NCI-H146 treated with DMSO at 0.1 percent for 48 hours (cell line): ENCODE measurements at regions not wholly inside any gene's neighbourhood (a gene's known extent, or its start where the extent isn't known, plus 50 kb on each side); places are given as distances from the start of the nearest gene placed in this dataset.
"Not testable (repeated sequence)": the region's sequence is repeated elsewhere in the genome, so short reads cannot be mapped to it uniquely, and the experiment has no call there.

ENCODE experiments used
- DNase-seq: peaks from one replicate; lab custom pipeline; 2025; ENCODE audit not compliant: unreplicated experiment; lab: John Stamatoyannopoulos, UW

DNA sequence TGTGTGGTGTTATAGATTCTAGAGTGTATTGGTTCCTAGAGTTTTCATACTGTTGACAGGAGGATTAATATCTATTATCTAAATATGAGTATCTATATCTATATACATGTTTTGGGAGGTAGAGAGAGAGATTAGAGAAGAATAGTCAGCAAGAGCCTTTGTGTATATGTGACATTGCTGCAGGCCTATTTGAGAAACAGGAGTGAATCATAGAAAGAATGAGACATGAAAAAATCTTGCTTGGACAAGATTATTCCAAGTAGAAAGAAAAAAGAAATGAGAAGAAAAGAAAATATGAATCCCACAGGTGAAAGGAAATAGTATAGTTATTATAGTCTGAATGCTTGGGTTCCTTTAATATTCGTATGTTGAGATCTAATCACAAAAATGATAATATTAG, 720.4 kb downstream of the RERGL start:
- DNase-seq = no peak

GRCh38 chr12:17361224-17361623, 728.8 kb downstream of the RERGL start:
- no peak for DNase-seq

DNA sequence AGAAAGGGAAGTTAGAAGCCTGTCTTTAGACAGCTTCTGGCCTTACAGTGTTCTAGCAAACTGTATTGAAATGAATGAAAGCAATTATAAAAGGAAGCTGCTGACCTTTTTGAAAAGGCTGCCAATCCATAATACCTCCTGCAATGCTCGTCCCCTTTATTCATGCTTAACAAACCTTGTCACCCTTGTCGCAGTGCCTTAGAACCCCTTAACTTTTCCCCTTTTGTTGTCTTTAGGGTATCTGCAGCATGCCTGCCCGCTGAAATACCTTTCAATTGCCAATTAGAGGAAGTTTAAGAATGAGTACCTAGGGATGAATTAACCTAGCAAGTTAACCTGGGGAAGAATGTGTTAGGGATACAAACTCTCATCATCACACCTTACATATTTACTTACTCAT, 731.2 kb downstream of the RERGL start:
- DNase-seq = peak; percentile 66

GRCh38 chr12:17357396-17357795, 732.6 kb downstream of the RERGL start:
- no peak for DNase-seq

DNA sequence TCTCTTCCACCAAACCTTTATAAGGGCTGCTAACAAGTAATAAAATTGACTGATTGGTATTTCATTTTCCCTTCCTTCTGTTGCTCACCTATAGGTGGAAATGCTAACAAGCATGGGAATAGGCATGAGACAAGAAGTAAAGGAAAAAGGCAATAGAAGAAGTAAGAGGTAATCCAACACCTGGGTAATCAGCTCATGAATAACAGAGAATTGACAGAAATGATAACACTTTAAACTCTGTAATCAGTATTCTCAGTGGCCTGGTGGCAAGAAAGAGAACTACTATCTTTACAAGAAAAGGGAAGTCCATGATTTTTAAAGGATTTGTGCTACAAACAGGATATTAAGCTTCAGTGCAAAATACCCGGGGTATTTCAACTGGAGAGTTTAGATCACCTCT, 737.8 kb downstream of the RERGL start:
- DNase-seq = no peak

GRCh38 chr12:17348311-17348710, 741.7 kb downstream of the RERGL start:
- DNase-seq = no peak

DNA sequence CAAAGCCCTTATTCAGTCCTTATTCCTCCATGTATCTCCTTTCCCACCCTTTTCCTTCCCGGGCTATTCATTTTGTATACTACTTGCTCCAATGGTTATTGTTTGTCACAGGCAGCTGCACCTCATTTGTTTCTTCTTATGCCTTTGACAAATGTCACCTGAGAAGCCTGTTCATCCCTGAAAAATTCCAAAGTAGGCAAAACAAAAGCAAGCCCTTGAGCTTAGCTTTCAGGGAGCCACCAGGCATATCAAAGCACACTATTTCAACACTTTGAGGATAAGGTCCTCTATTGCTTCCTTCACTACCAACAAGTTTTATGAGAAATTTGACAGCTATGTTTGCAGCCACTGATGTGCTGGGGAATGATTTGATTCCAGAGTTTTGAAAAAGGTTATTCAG, 738.7 kb upstream of the LMO3 start:
- DNase-seq = no peak

- DNase-seq = no peak
Observed at GRCh38 chr12:17342381-17342961, 736.5 kb upstream of the LMO3 start.

GRCh38 chr12:17335487-17335886, 729.5 kb upstream of the LMO3 start:
- no peak for DNase-seq

DNA sequence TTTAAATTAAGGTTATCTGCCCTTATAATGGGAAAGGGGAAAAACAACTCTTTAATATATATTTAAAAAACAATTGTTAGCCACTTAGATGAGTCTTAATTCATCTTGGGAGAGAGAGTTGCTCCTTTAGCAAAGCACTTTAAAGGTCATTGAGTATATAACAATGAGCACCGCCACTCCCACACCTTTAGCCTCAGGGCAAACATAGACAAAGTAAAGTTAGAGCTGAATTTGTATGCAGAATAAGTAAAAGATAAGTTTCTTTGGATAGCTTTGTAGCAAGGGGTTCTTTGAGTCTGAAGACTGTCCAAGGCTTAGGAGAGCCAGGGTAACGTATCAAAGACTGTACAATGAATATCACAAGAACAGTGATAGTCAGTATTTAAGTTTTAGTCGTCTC, 728.8 kb upstream of the LMO3 start:
- DNase-seq = no peak

DNA sequence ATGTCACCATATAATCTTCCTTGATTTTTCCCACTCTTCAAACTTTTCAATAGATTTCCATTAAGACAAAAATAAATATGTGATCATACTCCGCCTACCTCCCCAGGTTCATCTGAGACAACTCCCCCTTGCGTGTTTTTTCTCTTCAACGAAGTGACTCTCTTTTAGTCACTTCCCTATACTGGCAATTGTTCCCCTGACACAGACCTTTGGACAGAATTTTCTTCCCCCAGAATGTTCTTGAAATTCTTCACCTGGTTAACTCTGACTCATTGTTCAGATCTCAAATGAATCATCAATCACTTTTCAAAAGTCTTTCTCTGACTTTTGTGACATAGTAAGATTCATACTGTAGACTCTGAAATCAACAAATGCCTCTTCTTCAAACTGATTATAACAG, 727.3 kb upstream of the LMO3 start:
- DNase-seq = no peak

DNA sequence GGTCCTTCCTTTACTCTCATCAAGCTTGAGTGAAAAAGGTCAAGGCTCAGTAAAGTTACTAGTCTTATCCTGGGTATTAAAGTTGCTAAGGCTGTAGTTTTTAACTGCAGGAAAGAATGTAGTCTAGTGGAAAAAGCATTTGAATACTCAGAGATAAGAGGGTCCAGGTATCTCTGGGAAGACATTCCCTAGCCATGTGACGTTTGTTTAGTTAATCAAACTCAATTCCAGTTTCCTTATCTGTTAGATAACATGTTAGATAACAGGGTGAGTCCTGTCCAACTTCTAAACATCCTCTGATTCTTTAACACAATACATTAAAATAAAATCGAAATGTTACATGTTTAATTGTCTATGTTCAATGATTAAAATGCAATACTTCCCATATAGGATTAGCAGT, 720.7 kb upstream of the LMO3 start:
- no peak for DNase-seq

DNA sequence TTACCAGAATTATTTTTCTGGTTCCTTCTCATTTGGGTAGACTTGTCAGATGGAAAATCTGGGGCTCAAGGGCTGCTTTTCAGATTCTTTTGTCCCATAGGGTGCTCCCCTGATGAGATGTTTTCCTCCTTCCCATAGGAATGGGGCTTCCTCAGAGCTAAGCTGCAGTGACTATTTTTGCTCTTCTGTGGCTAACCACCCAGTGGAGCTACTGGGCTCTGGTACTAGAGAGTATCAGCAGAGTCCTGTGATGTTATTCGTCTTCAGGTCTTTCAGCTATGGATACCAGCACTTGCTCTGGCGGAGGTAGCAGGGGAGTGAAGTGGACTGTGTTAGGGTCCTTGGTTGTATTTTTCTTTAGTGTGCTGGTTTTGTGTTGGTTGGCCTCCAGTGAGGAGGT, 716.1 kb upstream of the LMO3 start:
- DNase-seq = no peak

DNA sequence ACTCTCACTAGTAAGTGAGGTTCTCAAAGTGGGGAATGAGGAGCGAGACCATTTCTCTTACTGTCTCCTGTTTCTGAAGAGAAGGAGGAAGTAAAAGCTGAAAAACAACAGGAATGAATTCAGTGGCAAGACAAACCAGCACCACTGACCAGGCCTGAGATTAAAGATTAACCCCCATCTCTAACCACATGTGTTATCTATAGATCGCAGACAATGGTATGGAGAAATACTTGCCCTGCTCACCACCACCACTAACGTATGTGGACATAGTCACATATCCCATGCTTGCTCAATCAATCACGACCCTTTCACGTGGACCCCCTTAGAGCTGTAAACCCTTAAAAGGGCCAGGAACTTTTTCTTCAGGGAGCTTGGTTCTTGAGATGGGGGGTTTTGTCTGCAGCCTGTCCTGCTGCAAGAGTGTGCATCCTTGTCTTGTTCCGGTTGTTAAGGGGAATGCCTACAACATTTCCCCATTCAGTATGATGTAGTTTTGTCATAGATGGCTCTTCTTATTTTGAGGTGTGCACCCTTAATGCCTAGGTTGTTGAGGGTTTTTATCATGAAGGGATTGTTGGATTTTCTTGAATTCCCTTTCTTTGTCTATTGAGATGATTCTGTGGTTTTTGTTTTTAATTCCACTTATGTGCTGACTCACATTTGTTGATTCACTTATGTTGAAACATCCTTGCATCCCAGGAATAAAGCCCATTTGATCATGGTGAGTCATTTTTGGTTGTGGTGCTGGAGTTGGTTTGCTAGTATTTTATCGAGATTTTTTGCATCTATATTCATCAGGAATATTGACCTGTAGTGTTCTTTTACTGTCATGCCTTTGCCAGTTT, 698.8 kb upstream of the LMO3 start:
- no peak for DNase-seq

DNA sequence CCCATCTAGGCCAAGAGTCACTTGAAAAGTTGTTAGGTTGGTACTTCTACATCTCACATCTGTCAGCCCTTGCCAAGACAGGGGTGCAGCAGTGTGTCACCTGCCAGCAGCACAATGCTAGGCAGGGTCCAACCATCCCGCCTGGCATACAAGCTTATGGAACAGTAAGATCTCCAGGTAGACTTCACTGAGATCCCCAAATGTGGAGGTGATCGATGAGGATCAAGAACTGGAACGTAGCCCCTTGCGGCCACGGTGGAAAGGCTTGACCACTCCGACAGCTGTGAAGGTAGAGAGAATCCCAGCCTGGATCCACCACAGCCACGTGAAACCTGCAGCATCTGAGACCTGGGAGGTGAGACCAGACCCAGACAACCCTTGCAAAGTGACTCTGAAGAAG, 696.0 kb upstream of the LMO3 start:
- no peak for DNase-seq

DNA sequence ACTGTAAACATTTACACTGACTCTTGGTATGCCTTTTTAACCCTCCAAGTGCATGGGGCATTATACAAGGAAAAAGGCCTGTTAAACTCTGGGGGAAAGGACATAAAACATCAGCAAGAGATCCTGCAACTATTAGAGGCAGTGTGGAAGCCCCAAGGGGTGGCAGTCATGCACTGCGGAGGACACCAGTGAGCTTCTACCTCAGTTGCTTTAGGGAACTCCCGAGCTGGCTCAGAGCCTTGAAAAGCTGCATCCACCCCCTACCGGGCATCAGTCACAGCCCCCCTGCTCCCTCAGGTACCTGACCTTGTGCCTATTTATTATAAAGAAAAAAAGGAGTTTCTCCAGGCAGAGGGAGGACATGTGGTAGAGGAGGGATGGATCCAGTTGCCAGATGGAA, 695.6 kb upstream of the LMO3 start:
- no peak for DNase-seq

DNA sequence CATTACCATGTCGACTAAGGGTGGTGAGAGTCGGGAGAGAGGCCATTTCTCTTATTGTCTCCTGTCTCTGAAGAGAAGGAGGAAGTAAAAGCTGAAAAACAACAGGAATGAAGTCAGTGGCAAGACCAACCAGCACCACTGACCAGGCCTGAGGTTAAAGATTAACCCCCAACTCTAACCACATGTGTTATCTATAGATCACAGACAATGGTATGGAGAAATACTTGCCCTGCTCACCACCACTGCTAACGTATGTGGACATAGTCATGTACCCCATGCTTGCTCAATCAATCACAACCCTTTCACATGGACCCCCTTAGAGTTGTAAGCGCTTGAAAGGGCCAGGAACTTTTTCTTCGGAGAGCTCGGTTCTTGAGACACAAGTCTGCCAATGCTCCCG, 690.9 kb upstream of the LMO3 start:
- DNase-seq = no peak

DNA sequence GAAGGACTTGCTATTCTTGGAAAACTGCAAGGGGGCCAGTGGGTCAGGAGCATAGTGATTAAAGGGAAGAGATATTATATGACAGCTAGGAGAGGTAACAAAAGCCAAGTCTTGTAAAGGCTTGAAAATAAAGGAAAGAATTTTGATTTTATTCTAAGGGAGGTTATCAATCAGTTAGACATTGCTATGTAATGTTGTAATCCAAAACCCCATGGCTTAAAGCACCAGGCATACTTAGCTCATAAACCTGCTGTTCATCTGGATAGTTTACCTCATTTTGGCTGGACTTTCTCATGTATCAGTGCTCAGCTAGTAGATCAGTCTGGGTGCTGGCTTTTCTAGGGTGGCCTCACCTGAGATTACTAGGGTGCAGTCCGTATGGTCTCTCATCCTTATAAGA, 680.9 kb upstream of the LMO3 start:
- no peak for DNase-seq

- DNase-seq = no peak
Observed at GRCh38 chr12:17284873-17285272, 678.9 kb upstream of the LMO3 start.

DNA sequence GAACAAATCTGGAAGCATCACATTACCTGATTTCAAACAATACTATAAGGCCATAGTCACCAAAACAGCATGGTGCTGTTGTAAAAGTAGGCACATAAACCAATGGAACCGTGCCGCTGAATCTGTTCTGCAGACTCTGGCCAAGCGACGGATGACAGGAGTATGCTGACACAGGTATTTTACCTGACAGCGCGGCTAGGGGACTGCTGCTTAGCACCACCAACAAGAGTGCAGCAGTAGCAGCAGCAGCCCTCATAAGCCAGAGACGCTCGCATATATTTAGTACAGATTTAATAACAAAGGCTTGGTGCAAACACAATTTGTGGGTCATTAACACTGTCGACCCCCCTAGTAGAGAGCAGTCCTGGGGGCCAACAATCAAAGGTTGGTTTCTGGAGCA, 677.6 kb upstream of the LMO3 start:
- DNase-seq = no peak

- DNase-seq = not testable (repeated sequence)
Observed at GRCh38 chr12:17282169-17282568, 676.2 kb upstream of the LMO3 start.

- DNase-seq = no peak
Observed at GRCh38 chr12:17278946-17279345, 673.0 kb upstream of the LMO3 start.

GRCh38 chr12:17276196-17276595, 670.2 kb upstream of the LMO3 start:
- no peak for DNase-seq
